ENCODE measurements at regions not wholly inside any gene's neighbourhood (a gene's known extent, or its start where the extent isn't known, plus 50 kb on each side); places are given as distances from the start of the nearest gene placed in this dataset.
"Not testable (repeated sequence)": the region's sequence is repeated elsewhere in the genome, so short reads cannot be mapped to it uniquely, and the experiment has no call there.

DNA sequence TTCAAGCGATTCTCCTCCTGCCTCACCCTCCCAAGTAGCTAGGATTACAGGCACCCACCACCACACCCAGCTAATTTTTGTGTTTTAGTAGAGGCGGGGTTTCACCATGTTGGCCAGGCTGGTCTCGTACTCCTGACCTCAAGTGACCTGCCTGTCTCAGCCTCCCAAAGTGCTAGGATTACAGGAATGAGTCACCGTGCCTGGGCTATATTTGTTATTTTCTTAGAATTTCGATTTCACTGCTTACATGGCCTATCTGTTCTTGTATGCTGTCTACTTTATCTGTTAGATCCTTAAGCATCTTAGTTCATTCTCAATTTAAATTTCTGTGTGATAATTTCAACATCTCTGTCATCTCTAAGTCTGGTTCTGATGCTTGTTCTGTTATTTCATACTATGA, 210.6 kb upstream of the NPY2R start:
- POLR2A ChIA-PET; ATAC-seq; H3K27me3 ChIP-seq (ENCODE audit: insufficient read depth, low read length); H2AFZ ChIP-seq (ENCODE audit: low read depth, low read length, poor library complexity, severe bottlenecking); H3K36me3 ChIP-seq (ENCODE audit: control insufficient read depth in 1 of 2, insufficient read depth in 2 of 2, low read length in 2 of 2); H3K4me2 ChIP-seq (ENCODE audit: low read length); H3K9me2 ChIP-seq (ENCODE audit: insufficient read depth); intact Hi-C loops (cut with micrococcal nuclease); H3K9me3 ChIP-seq (ENCODE audit: control insufficient read depth in 1 of 2, insufficient read depth in 1 of 2, low read depth in 1 of 2, low read length in 2 of 2); BruUV-seq (replicated peaks); DNase-seq (ENCODE audit: low read depth, low spot score); RAD21 ChIA-PET (ENCODE audit: low non-redundant PET in 1 of 2, low total read pairs in 2 of 2, uncharacterized antibody in 2 of 2, unreplicated experiment in 2 of 2); H3K9ac ChIP-seq (ENCODE audit: low read length); H4K20me1 ChIP-seq (ENCODE audit: insufficient read depth); H3K4me3 ChIP-seq (replicated peaks in 1 of 2; ENCODE audit: low read depth in 1 of 2, low read length in 2 of 2); CTCF ChIA-PET; H3K79me2 ChIP-seq (ENCODE audit: insufficient read depth, low read length); H3K27ac ChIP-seq (ENCODE audit: low read depth, low read length); H3K4me1 ChIP-seq (ENCODE audit: control insufficient read depth in 1 of 2, insufficient read depth in 2 of 2, low read length in 2 of 2): not testable (repeated sequence)

- no peaks in the 10 kb centered on the region for H4K20me1 ChIP-seq (ENCODE audit: insufficient read depth)
- ChIA-PET CTCF (interaction anchor here (0.6 kb wide), 1 partner anchor 9 kb away, joined by 3 read pairs; no protein-coding TSS in a partner anchor), POLR2A (no interaction called here), RAD21 (ENCODE audit: low non-redundant PET in 1 of 2, low total read pairs in 2 of 2, uncharacterized antibody in 2 of 2, unreplicated experiment in 2 of 2) (no interaction called here)
- no peak for ATAC-seq
- H3K4me1 ChIP-seq (ENCODE audit: control insufficient read depth in 1 of 2, insufficient read depth in 2 of 2, low read length in 2 of 2) = peaks cover 0 to 7% of the 10 kb centered on the region in 2 experiments; a peak in 2 of 4 replicates
- H2AFZ ChIP-seq (ENCODE audit: low read depth, low read length, poor library complexity, severe bottlenecking) = no peak overlapping the region
- intact Hi-C loops (cut with micrococcal nuclease) = no loop called here
- no peak overlapping the region for H3K9ac ChIP-seq (ENCODE audit: low read length)
- no peak overlapping the region for H3K4me3 ChIP-seq (replicated peaks in 1 of 2; ENCODE audit: low read depth in 1 of 2, low read length in 2 of 2)
- no peaks in the 10 kb centered on the region for H3K79me2 ChIP-seq (ENCODE audit: insufficient read depth, low read length)
- H3K9me2 ChIP-seq (ENCODE audit: insufficient read depth) = no peaks in the 10 kb centered on the region
- BruUV-seq (replicated peaks) = no TSS peak
- H3K27me3 ChIP-seq (ENCODE audit: insufficient read depth, low read length) = no peaks in the 10 kb centered on the region
- H3K9me3 ChIP-seq (ENCODE audit: control insufficient read depth in 1 of 2, insufficient read depth in 1 of 2, low read depth in 1 of 2, low read length in 2 of 2) = no peaks in the 10 kb centered on the region
- DNase-seq (ENCODE audit: low read depth, low spot score) = no peak
- TF ChIP-seq SRF (IDR thresholded peaks at IDR 0.05; ENCODE audit: low read depth) (no peak), ATF3 (IDR thresholded peaks at IDR 0.05) (no peak), JUND (IDR thresholded peaks at IDR 0.05) (no peak), EZH2 (IDR thresholded peaks at IDR 0.05) (no peak), SP1 (IDR thresholded peaks at IDR 0.05; ENCODE audit: low read depth) (no peak), YY1 (IDR thresholded peaks at IDR 0.05; ENCODE audit: extremely low read depth, insufficient replicate concordance, low read depth, low read length) (no peak), ELF1 (IDR thresholded peaks at IDR 0.05; ENCODE audit: borderline replicate concordance, low read depth) (no peak), RAD21 (IDR thresholded peaks at IDR 0.05; ENCODE audit: low read depth) (no peak), ZNF274 (IDR thresholded peaks at IDR 0.05; ENCODE audit: low read depth, low read length) (no peak), SIN3A (IDR thresholded peaks at IDR 0.05; ENCODE audit: low read depth) (no peak), EZH2phosphoT487 (IDR thresholded peaks at IDR 0.05; ENCODE audit: borderline replicate concordance) (no peak), CBX3 (IDR thresholded peaks at IDR 0.05; ENCODE audit: low read depth) (no peak), CEBPB (IDR thresholded peaks at IDR 0.05; ENCODE audit: low read depth) (no peak), POLR2AphosphoS5 (IDR thresholded peaks at IDR 0.05; ENCODE audit: low read depth, low read length) (no peak), EGR1 (IDR thresholded peaks at IDR 0.05; ENCODE audit: low read depth) (no peak), ZFX (IDR thresholded peaks at IDR 0.05) (no peak)
- TF ChIP-seq, protein P1, sequence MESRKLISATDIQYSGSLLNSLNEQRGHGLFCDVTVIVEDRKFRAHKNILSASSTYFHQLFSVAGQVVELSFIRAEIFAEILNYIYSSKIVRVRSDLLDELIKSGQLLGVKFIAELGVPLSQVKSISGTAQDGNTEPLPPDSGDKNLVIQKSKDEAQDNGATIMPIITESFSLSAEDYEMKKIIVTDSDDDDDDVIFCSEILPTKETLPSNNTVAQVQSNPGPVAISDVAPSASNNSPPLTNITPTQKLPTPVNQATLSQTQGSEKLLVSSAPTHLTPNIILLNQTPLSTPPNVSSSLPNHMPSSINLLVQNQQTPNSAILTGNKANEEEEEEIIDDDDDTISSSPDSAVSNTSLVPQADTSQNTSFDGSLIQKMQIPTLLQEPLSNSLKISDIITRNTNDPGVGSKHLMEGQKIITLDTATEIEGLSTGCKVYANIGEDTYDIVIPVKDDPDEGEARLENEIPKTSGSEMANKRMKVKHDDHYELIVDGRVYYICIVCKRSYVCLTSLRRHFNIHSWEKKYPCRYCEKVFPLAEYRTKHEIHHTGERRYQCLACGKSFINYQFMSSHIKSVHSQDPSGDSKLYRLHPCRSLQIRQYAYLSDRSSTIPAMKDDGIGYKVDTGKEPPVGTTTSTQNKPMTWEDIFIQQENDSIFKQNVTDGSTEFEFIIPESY (IDR thresholded peaks at IDR 0.05; ENCODE audit: extremely low read depth, insufficient replicate concordance, low read length) = no peak
- TF ChIP-seq, protein P2, sequence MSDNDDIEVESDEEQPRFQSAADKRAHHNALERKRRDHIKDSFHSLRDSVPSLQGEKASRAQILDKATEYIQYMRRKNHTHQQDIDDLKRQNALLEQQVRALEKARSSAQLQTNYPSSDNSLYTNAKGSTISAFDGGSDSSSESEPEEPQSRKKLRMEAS (IDR thresholded peaks at IDR 0.05) = no peak
- no peak overlapping the region for H3K4me2 ChIP-seq (ENCODE audit: low read length)
- no peak overlapping the region for H3K27ac ChIP-seq (ENCODE audit: low read depth, low read length)
- H3K36me3 ChIP-seq (ENCODE audit: control insufficient read depth in 1 of 2, insufficient read depth in 2 of 2, low read length in 2 of 2) = no peaks in the 10 kb centered on the region
These were observed 210.2 kb upstream of the NPY2R start for GRCh38 chr4:154998284-154998683.

All from HCT116 (cell line).